GM19372 (cell line): ENCODE measurements at regions not wholly inside any gene's neighbourhood (a gene's known extent, or its start where the extent isn't known, plus 50 kb on each side); places are given as distances from the start of the nearest gene placed in this dataset.
"Not testable (repeated sequence)": the region's sequence is repeated elsewhere in the genome, so short reads cannot be mapped to it uniquely, and the experiment has no call there.

Experiments
- ATAC-seq: cut with Tn5 transposase; IDR thresholded peaks from one replicate; pipeline ENCODE4 v1.9.1; 2021; ENCODE audit warnings: mild to moderate bottlenecking, low read depth, moderate library complexity; ENCODE audit not compliant: unreplicated experiment

GRCh38 chr6:98056955-98057354 lies 773.9 kb upstream of the MMS22L start:
- no peak for ATAC-seq

- ATAC-seq, result no peak
Observed at GRCh38 chr6:98067375-98067774, 767.0 kb upstream of the POU3F2 start.

GRCh38 chr6:98088537-98088936 lies 745.8 kb upstream of the POU3F2 start:
- ATAC-seq, result not testable (repeated sequence)

- ATAC-seq, result no peak
Observed at GRCh38 chr6:98092331-98092730, 742.0 kb upstream of the POU3F2 start.

GRCh38 chr6:98094696-98095095 lies 739.7 kb upstream of the POU3F2 start:
- no peak for ATAC-seq

GRCh38 chr6:98107801-98108200 lies 726.6 kb upstream of the POU3F2 start:
- no peak for ATAC-seq

GRCh38 chr6:98116455-98116854 lies 717.9 kb upstream of the POU3F2 start:
- ATAC-seq, result no peak

- ATAC-seq, result no peak
Observed at GRCh38 chr6:98117068-98117467, 717.3 kb upstream of the POU3F2 start.

GRCh38 chr6:98118397-98119045 lies 715.9 kb upstream of the POU3F2 start:
- ATAC-seq, result no peak

- ATAC-seq, result no peak
Observed at GRCh38 chr6:98124171-98124570, 710.2 kb upstream of the POU3F2 start.

GRCh38 chr6:98131290-98131990 lies 702.9 kb upstream of the POU3F2 start:
- no peak for ATAC-seq

GRCh38 chr6:98136333-98136732 lies 698.0 kb upstream of the POU3F2 start:
- no peak for ATAC-seq

GRCh38 chr6:98137391-98137790 lies 697.0 kb upstream of the POU3F2 start:
- no peak for ATAC-seq

- no peak for ATAC-seq
Observed at GRCh38 chr6:98142839-98143238, 691.5 kb upstream of the POU3F2 start.

GRCh38 chr6:98146656-98147055 lies 687.7 kb upstream of the POU3F2 start:
- no peak for ATAC-seq

GRCh38 chr6:98156580-98156979 lies 677.8 kb upstream of the POU3F2 start:
- ATAC-seq, result no peak

GRCh38 chr6:98179606-98180005 lies 654.8 kb upstream of the POU3F2 start:
- ATAC-seq, result no peak

GRCh38 chr6:98200084-98200483 lies 634.3 kb upstream of the POU3F2 start:
- no peak for ATAC-seq

GRCh38 chr6:98203170-98203806 lies 631.1 kb upstream of the POU3F2 start:
- ATAC-seq, result no peak

GRCh38 chr6:98212468-98212867 lies 621.9 kb upstream of the POU3F2 start:
- no peak for ATAC-seq

GRCh38 chr6:98215531-98215930 lies 618.8 kb upstream of the POU3F2 start:
- ATAC-seq, result no peak

- no peak for ATAC-seq
Observed at GRCh38 chr6:98230250-98230649, 604.1 kb upstream of the POU3F2 start.
